Small intestine (tissue), 7 donors: ENCODE measurements at regions not wholly inside any gene's neighbourhood (a gene's known extent, or its start where the extent isn't known, plus 50 kb on each side); places are given as distances from the start of the nearest gene placed in this dataset.

ENCODE experiments used
- DNase-seq, 2 donors: peaks; one replicate each; pipeline versions ENCODE4 v3.0.0 to v3.0.0-alpha.2; 2013
- FAIRE-seq: peaks from 2 replicates; lab custom pipeline; 2012; peaks lifted over from hg19 to GRCh38; lab: Jason Lieb, UNC
- H3K27ac ChIP-seq, 3 donors: one replicate each; pipeline ENCODE4 v1.5.1; 2013; ENCODE audit warnings: low read length in 2 of 3, mild to moderate bottlenecking in 2 of 3, control low read depth in 1 of 3, inconsistent platforms in 1 of 3, low read depth in 1 of 3, moderate library complexity in 1 of 3
- H3K27me3 ChIP-seq, 3 donors: one replicate each; pipeline ENCODE4 v1.6.1; 2013; ENCODE audit warnings: low read length in 3 of 3, inconsistent platforms in 1 of 3; ENCODE audit not compliant: control insufficient read depth in 3 of 3, insufficient read depth in 3 of 3
- H3K36me3 ChIP-seq, 3 donors: one replicate each; pipeline ENCODE4 v1.6.1; 2013; ENCODE audit warnings: low read length in 3 of 3, inconsistent platforms in 1 of 3, low read depth in 1 of 3, mild to moderate bottlenecking in 1 of 3, moderate library complexity in 1 of 3; ENCODE audit not compliant: control insufficient read depth in 3 of 3, insufficient read depth in 2 of 3
- H3K4me1 ChIP-seq, 3 donors: one replicate each; pipeline ENCODE4 v1.6.1; 2013; ENCODE audit warnings: low read length in 2 of 3, inconsistent platforms in 1 of 3, low read depth in 1 of 3, mild to moderate bottlenecking in 1 of 3, moderate library complexity in 1 of 3; ENCODE audit not compliant: control insufficient read depth in 3 of 3, insufficient read depth in 2 of 3
- H3K4me3 ChIP-seq, 3 donors: one replicate each; pipeline ENCODE4 v1.5.1; 2013; ENCODE audit warnings: low read length in 3 of 3, control low read depth in 1 of 3, inconsistent platforms in 1 of 3, low read depth in 1 of 3, mild to moderate bottlenecking in 1 of 3, moderate library complexity in 1 of 3
- H3K9me3 ChIP-seq, 2 donors: one replicate each; pipeline ENCODE4 v1.6.1; 2013; ENCODE audit warnings: low read depth in 1 of 2, low read length in 1 of 2; ENCODE audit not compliant: control insufficient read depth in 2 of 2, insufficient read depth in 1 of 2
- WGBS, 3 donors: extraction: QIAGEN DNeasy Blood & Tissue Kit; methylation state at CpG; one replicate each; pipeline ENCODE4 v1.1.7; 2013; 5-methylcytosine and 5-hydroxymethylcytosine counted together
- donor health status: healthy with polysubstance abuse.
- donor health status: control.
- donor health status: control.
- donor health status: Bipolar disorder and iron deficiency.
- donor health status: healthy.

- Histone ChIP-seq H3K27me3 (no peaks in the 10 kb centered on the region), H3K27ac (no peak overlapping the region), H3K4me3 (no peak overlapping the region), H3K36me3 (no peaks in the 10 kb centered on the region), H3K4me1 (no peaks in the 10 kb centered on the region), H3K9me3 (no peaks in the 10 kb centered on the region)
- FAIRE-seq (no peak), DNase-seq (no peak)
- 90 to 91% (median 90%) methylated on average over 23 of the region's 23 CpGs for WGBS, 3 donors
These were observed 1315.8 kb downstream of the BRD1 start for GRCh38 chr22:48511781-48512327.

GRCh38 chr22:48511211-48511610 is 1316.5 kb downstream of the BRD1 start:
- FAIRE-seq, result no peak

GRCh38 chr22:48510599-48510998 is 1317.1 kb downstream of the BRD1 start:
- WGBS, 3 donors, result 71 to 87% (median 78%) methylated on average over 2 of the region's 2 CpGs
- Histone ChIP-seq H3K4me3 (no peak overlapping the region), H3K4me1 (no peaks in the 10 kb centered on the region), H3K36me3 (no peaks in the 10 kb centered on the region), H3K27me3 (no peaks in the 10 kb centered on the region), H3K27ac (no peak overlapping the region), H3K9me3 (no peaks in the 10 kb centered on the region)
- DNase-seq, result no peak
- FAIRE-seq, result no peak

More at GRCh38 chr22:48511211-48511610, 1316.5 kb downstream of the BRD1 start:
- Histone ChIP-seq H3K27me3 (no peaks in the 10 kb centered on the region), H3K27ac (no peak overlapping the region), H3K4me1 (no peaks in the 10 kb centered on the region), H3K4me3 (no peak overlapping the region), H3K9me3 (no peaks in the 10 kb centered on the region), H3K36me3 (no peaks in the 10 kb centered on the region)
- no peak for DNase-seq
- WGBS, 3 donors, result 52 to 65% (median 60%) methylated on average over 6 to 7 of the region's 7 CpGs

GRCh38 chr22:48507595-48508350 is 1319.9 kb downstream of the BRD1 start:
- Histone ChIP-seq H3K36me3 (no peaks in the 10 kb centered on the region), H3K27ac (no peak overlapping the region), H3K9me3 (no peaks in the 10 kb centered on the region), H3K4me1 (no peaks in the 10 kb centered on the region), H3K4me3 (no peak overlapping the region), H3K27me3 (no peaks in the 10 kb centered on the region)
- WGBS, 3 donors, result 62 to 76% (median 70%) methylated on average over 21 to 23 of the region's 23 CpGs
- DNase-seq, result no peak
- FAIRE-seq, result no peak

- DNase-seq (no peak), FAIRE-seq (no peak)
- no peaks in the 10 kb centered on the region for H3K36me3 ChIP-seq
- 47 to 79% (median 50%) methylated on average over 9 of the region's 9 CpGs for WGBS, 3 donors
- H3K27ac ChIP-seq, result no peak overlapping the region
- no peak overlapping the region for H3K4me3 ChIP-seq
- no peaks in the 10 kb centered on the region for H3K27me3 ChIP-seq
- no peaks in the 10 kb centered on the region for H3K4me1 ChIP-seq
- no peaks in the 10 kb centered on the region for H3K9me3 ChIP-seq
These were observed 1320.5 kb downstream of the BRD1 start for GRCh38 chr22:48507171-48507570.

GRCh38 chr22:48506506-48507145 is 1321.0 kb downstream of the BRD1 start:
- DNase-seq (no peak), FAIRE-seq (no peak)
- no peak overlapping the region for H3K27ac ChIP-seq
- no peaks in the 10 kb centered on the region for H3K9me3 ChIP-seq
- H3K27me3 ChIP-seq, result no peaks in the 10 kb centered on the region
- no peaks in the 10 kb centered on the region for H3K36me3 ChIP-seq
- WGBS, 3 donors, result 76 to 89% (median 83%) methylated on average over 17 of the region's 17 CpGs
- no peak overlapping the region for H3K4me3 ChIP-seq
- H3K4me1 ChIP-seq, result no peaks in the 10 kb centered on the region

- Histone ChIP-seq H3K27ac (no peak overlapping the region), H3K27me3 (no peaks in the 10 kb centered on the region), H3K9me3 (no peaks in the 10 kb centered on the region), H3K4me3 (no peak overlapping the region), H3K36me3 (no peaks in the 10 kb centered on the region), H3K4me1 (no peaks in the 10 kb centered on the region)
- DNase-seq (no peak), FAIRE-seq (no peak)
- WGBS, 3 donors, result 45 to 79% (median 62%) methylated on average over 8 of the region's 8 CpGs
These were observed 1321.8 kb downstream of the BRD1 start for GRCh38 chr22:48505891-48506290.

- DNase-seq, result no peak
These were observed 1323.0 kb downstream of the BRD1 start for GRCh38 chr22:48504519-48505140.

More at GRCh38 chr22:48504519-48505140, 1323.0 kb downstream of the BRD1 start:
- no peaks in the 10 kb centered on the region for H3K27me3 ChIP-seq
- H3K9me3 ChIP-seq, result no peaks in the 10 kb centered on the region
- no peaks in the 10 kb centered on the region for H3K4me1 ChIP-seq
- WGBS, 3 donors, result 47 to 71% (median 69%) methylated on average over 5 to 7 of the region's 7 CpGs
- no peak overlapping the region for H3K4me3 ChIP-seq
- FAIRE-seq, result no peak
- H3K36me3 ChIP-seq, result no peaks in the 10 kb centered on the region
- H3K27ac ChIP-seq, result no peak overlapping the region
